ENCODE measurements at regions not wholly inside any gene's neighbourhood (a gene's known extent, or its start where the extent isn't known, plus 50 kb on each side); places are given as distances from the start of the nearest gene placed in this dataset.
A peak's percentile ranks its signal among the peaks of the same experiment; 100 is the strongest.

DNA sequence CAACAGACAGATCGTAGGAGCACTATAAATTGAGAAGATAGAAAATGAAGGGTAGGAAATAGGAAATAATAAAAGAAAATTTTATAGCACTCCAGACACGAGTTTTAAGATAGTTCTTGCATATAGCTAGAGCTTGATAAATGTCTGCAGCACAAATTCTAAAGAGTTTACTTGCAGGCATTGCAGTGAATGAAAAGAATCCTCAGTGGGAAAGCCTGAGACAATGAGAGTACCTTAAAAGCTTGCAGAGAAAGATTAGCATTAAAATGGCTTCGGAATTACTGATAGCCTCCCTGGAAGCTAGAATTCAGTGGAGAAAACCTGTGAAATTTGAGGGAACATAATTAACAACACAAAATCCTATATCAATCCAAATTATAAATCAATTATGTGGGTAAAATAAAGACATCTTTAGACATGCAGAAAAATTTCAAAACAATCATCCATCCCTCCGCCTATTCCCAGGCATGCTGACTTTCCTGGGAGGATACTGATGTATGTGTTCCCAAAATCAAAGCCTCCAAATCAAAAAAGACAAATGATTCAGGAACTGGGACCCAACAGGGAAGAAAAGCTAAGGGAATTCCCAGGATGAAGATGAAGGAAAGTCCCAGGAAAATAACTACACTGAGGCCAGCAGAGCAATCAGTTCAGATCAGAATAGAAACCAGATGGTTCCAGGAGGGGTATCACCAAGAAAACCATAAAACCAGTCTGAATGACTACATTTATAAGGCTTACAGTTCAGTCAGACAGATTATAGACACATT is 305.9 kb upstream of the USP25 start:
- SMC1A ChIA-PET (ENCODE audit: uncharacterized antibody, unreplicated experiment), result interaction anchor here (0.7 to 1.1 kb wide), 4 partner anchors 10 to 161 kb away, joined by 3 to 4 read pairs (median 3); no protein-coding TSS in a partner anchor

DNA sequence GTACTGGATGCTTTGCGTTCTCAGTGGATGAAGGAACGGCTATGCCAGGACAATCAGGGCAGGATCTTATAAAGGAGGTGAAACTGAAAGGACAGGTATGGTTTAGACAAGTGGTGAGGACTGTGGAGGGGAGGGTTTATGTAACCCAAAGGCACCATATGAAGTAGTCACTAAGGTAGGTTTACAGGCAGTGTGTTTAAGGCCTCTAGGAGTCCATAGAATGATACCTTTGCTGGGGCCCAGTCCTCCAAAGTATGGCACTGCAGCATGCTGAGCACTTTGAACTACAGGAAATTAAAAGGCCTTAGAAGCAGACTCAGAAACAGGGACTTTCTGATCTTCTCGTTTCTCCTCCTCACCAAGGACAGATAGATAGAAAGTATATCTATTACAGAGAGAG is 304.7 kb upstream of the USP25 start:
- no peak for FAIRE-seq
- TF ChIP-seq, protein P1, sequence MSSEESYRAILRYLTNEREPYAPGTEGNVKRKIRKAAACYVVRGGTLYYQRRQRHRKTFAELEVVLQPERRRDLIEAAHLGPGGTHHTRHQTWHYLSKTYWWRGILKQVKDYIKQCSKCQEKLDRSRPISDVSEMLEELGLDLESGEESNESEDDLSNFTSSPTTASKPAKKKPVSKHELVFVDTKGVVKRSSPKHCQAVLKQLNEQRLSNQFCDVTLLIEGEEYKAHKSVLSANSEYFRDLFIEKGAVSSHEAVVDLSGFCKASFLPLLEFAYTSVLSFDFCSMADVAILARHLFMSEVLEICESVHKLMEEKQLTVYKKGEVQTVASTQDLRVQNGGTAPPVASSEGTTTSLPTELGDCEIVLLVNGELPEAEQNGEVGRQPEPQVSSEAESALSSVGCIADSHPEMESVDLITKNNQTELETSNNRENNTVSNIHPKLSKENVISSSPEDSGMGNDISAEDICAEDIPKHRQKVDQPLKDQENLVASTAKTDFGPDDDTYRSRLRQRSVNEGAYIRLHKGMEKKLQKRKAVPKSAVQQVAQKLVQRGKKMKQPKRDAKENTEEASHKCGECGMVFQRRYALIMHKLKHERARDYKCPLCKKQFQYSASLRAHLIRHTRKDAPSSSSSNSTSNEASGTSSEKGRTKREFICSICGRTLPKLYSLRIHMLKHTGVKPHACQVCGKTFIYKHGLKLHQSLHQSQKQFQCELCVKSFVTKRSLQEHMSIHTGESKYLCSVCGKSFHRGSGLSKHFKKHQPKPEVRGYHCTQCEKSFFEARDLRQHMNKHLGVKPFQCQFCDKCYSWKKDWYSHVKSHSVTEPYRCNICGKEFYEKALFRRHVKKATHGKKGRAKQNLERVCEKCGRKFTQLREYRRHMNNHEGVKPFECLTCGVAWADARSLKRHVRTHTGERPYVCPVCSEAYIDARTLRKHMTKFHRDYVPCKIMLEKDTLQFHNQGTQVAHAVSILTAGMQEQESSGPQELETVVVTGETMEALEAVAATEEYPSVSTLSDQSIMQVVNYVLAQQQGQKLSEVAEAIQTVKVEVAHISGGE (CRISPR knock-in tag; IDR thresholded peaks at IDR 0.05), result no peak
- no peak for TF ChIP-seq SMC3 (IDR thresholded peaks at IDR 0.05; ENCODE audit: borderline replicate concordance, low read length)
- no peak for TF ChIP-seq CBX5 (IDR thresholded peaks at IDR 0.05; ENCODE audit: low read depth)
- H3K4me2 ChIP-seq (ENCODE audit: control insufficient read depth, insufficient read depth), result no peak overlapping the region
- no peaks in the 10 kb centered on the region for H3K36me3 ChIP-seq (ENCODE audit: control insufficient read depth in 2 of 2, insufficient read depth in 2 of 2, low read length in 1 of 2)
- no peak overlapping the region; the same call in 1 of the 2 replicates for H2AFZ ChIP-seq (ENCODE audit: control insufficient read depth, low read depth, low read length)
- no peak overlapping the region for H3K27ac ChIP-seq (ENCODE audit: control insufficient read depth, insufficient read depth)
- H3K9me3 ChIP-seq (replicated peaks; ENCODE audit: control insufficient read depth, insufficient read depth, low read length), result no peaks in the 10 kb centered on the region
- H4K20me1 ChIP-seq (ENCODE audit: control insufficient read depth, insufficient read depth), result no peaks in the 10 kb centered on the region
- intact Hi-C loops (cut with micrococcal nuclease; ENCODE audit: unreplicated experiment), result no loop called here
- H3K27me3 ChIP-seq (replicated peaks in 1 of 2; ENCODE audit: control insufficient read depth in 2 of 2, insufficient read depth in 2 of 2, low read length in 1 of 2), result no peaks in the 10 kb centered on the region
- H3K9ac ChIP-seq (ENCODE audit: control insufficient read depth, insufficient read depth, low read length), result no peak overlapping the region
- BruUV-seq (replicated peaks), result no TSS peak
- no peak for DNase-seq (ENCODE audit: low read depth, low spot score)
- ChIA-PET CTCF (interaction anchor here (0.9 kb wide), 1 partner anchor 561 kb away, joined by 3 read pairs; no protein-coding TSS in a partner anchor), SMC1A (ENCODE audit: uncharacterized antibody, unreplicated experiment) (interaction anchor here (0.6 kb wide), 1 partner anchor 544 kb away, joined by 3 read pairs; no protein-coding TSS in a partner anchor), POLR2A (no interaction called here), RAD21 (ENCODE audit: unreplicated experiment) (interaction anchor here (1.0 kb wide), 1 partner anchor 14 kb away, joined by 3 read pairs; no protein-coding TSS in a partner anchor)
- H3K79me2 ChIP-seq (ENCODE audit: control insufficient read depth, insufficient read depth, low read length), result no peaks in the 10 kb centered on the region
- peaks cover 5% of the 10 kb centered on the region for H3K4me1 ChIP-seq (ENCODE audit: control insufficient read depth, insufficient read depth, low read length)
- in situ Hi-C loops (cut with MboI), result no loop called here
- peak; percentile 65 for ATAC-seq
- 60% methylated on average over 3 of the region's 3 CpGs for WGBS (ENCODE audit: insufficient coverage, insufficient replicate concordance, low lambda C conversion rate, missing lambda C conversion rate)
- no peak overlapping the region for H3K4me3 ChIP-seq

More for the DNA sequence above, 305.9 kb upstream of the USP25 start:
- H3K27ac ChIP-seq (ENCODE audit: control insufficient read depth, insufficient read depth), result no peak overlapping the region
- intact Hi-C loops (cut with micrococcal nuclease; ENCODE audit: unreplicated experiment) (no loop called here), in situ Hi-C loops (cut with MboI) (no loop called here)
- ChIA-PET POLR2A (no interaction called here), CTCF (no interaction called here), RAD21 (ENCODE audit: unreplicated experiment) (interaction anchor here (1.1 kb wide), 1 partner anchor 59 kb away, joined by 4 read pairs; no protein-coding TSS in a partner anchor)
- DNase-seq (ENCODE audit: low read depth, low spot score), result no peak
- H3K9ac ChIP-seq (ENCODE audit: control insufficient read depth, insufficient read depth, low read length), result no peak overlapping the region
- TF ChIP-seq IKZF1 (conservative IDR thresholded peaks at IDR 0.05) (peak; percentile 20; the same call in 1 of the 2 replicates), DPF2 (IDR thresholded peaks at IDR 0.05) (no peak), JUND (IDR thresholded peaks at IDR 0.05; ENCODE audit: low read depth, low read length) (no peak), HDGF (IDR thresholded peaks at IDR 0.05) (no peak)
- no peaks in the 10 kb centered on the region for H3K79me2 ChIP-seq (ENCODE audit: control insufficient read depth, insufficient read depth, low read length)
- H3K27me3 ChIP-seq (replicated peaks in 1 of 2; ENCODE audit: control insufficient read depth in 2 of 2, insufficient read depth in 2 of 2, low read length in 1 of 2), result no peaks in the 10 kb centered on the region
- no peak overlapping the region for H3K4me3 ChIP-seq
- H3K36me3 ChIP-seq (ENCODE audit: control insufficient read depth in 2 of 2, insufficient read depth in 2 of 2, low read length in 1 of 2), result no peaks in the 10 kb centered on the region
- no TSS peak for BruUV-seq (replicated peaks)
- peaks cover 5% of the 10 kb centered on the region for H3K4me1 ChIP-seq (ENCODE audit: control insufficient read depth, insufficient read depth, low read length)
- ATAC-seq, result peak; percentile 42; the same call in 1 of the 3 replicates
- 29% methylated on average over 4 of the region's 4 CpGs for WGBS (ENCODE audit: insufficient coverage, insufficient replicate concordance, low lambda C conversion rate, missing lambda C conversion rate)
- H2AFZ ChIP-seq (ENCODE audit: control insufficient read depth, low read depth, low read length), result no peak overlapping the region
- H4K20me1 ChIP-seq (ENCODE audit: control insufficient read depth, insufficient read depth), result no peaks in the 10 kb centered on the region
- H3K9me3 ChIP-seq (replicated peaks; ENCODE audit: control insufficient read depth, insufficient read depth, low read length), result no peaks in the 10 kb centered on the region
- no peak for FAIRE-seq
- H3K4me2 ChIP-seq (ENCODE audit: control insufficient read depth, insufficient read depth), result no peak overlapping the region
